GM19043 (cell line): ENCODE measurements at regions not wholly inside any gene's neighbourhood (a gene's known extent, or its start where the extent isn't known, plus 50 kb on each side); places are given as distances from the start of the nearest gene placed in this dataset.
"Not testable (repeated sequence)": the region's sequence is repeated elsewhere in the genome, so short reads cannot be mapped to it uniquely, and the experiment has no call there.

ENCODE experiments used
- ATAC-seq: cut with Tn5 transposase; IDR thresholded peaks from one replicate; pipeline ENCODE4 v1.9.1; 2021; ENCODE audit warnings: low read depth; ENCODE audit not compliant: unreplicated experiment

GRCh38 chr6:134622382-134623173 lies 304.7 kb upstream of the SGK1 start:
- no peak for ATAC-seq

GRCh38 chr6:134621858-134622257 lies 303.9 kb upstream of the SGK1 start:
- no peak for ATAC-seq

GRCh38 chr6:134619789-134620188 lies 301.9 kb upstream of the SGK1 start:
- no peak for ATAC-seq

GRCh38 chr6:134619077-134619476 lies 301.2 kb upstream of the SGK1 start:
- peak; percentile 78 for ATAC-seq

GRCh38 chr6:134614606-134615485 lies 296.9 kb upstream of the SGK1 start:
- ATAC-seq: no peak

- ATAC-seq: not testable (repeated sequence)
Observed at GRCh38 chr6:134612128-134612527, 294.2 kb upstream of the SGK1 start.

- ATAC-seq: no peak
Observed at GRCh38 chr6:134610411-134610810, 292.5 kb upstream of the SGK1 start.

GRCh38 chr6:134609716-134610261 lies 291.9 kb upstream of the SGK1 start:
- no peak for ATAC-seq

- no peak for ATAC-seq
Observed at GRCh38 chr6:134607411-134607810, 289.5 kb upstream of the SGK1 start.

GRCh38 chr6:134605034-134605433 lies 287.1 kb upstream of the SGK1 start:
- ATAC-seq: no peak

- ATAC-seq: no peak
Observed at GRCh38 chr6:134604014-134604676, 286.2 kb upstream of the SGK1 start.

GRCh38 chr6:134603561-134603960 lies 285.6 kb upstream of the SGK1 start:
- ATAC-seq: no peak

- ATAC-seq: no peak
Observed at GRCh38 chr6:134602123-134602522, 284.2 kb upstream of the SGK1 start.

- no peak for ATAC-seq
Observed at GRCh38 chr6:134600671-134601070, 282.8 kb upstream of the SGK1 start.

- ATAC-seq: no peak
Observed at GRCh38 chr6:134599079-134599478, 281.2 kb upstream of the SGK1 start.

- ATAC-seq: no peak
Observed at GRCh38 chr6:134596191-134596590, 278.3 kb upstream of the SGK1 start.

GRCh38 chr6:134594881-134595280 lies 277.0 kb upstream of the SGK1 start:
- ATAC-seq: no peak

GRCh38 chr6:134593887-134594286 lies 276.0 kb upstream of the SGK1 start:
- ATAC-seq: no peak

- ATAC-seq: no peak
Observed at GRCh38 chr6:134593442-134593841, 275.5 kb upstream of the SGK1 start.

- no peak for ATAC-seq
Observed at GRCh38 chr6:134593024-134593423, 275.1 kb upstream of the SGK1 start.

- no peak for ATAC-seq
Observed at GRCh38 chr6:134590449-134590848, 272.5 kb upstream of the SGK1 start.
